Urinary bladder (tissue), 3 donors: ENCODE measurements at regions not wholly inside any gene's neighbourhood (a gene's known extent, or its start where the extent isn't known, plus 50 kb on each side); places are given as distances from the start of the nearest gene placed in this dataset.

Experiments
- DNase-seq: peaks from one replicate; pipeline ENCODE4 v3.0.0-alpha.2; 2015; ENCODE audit errors: extremely low spot score
- H3K27ac ChIP-seq: one replicate; pipeline ENCODE4 v1.5.1; 2013; ENCODE audit warnings: low read depth, mild to moderate bottlenecking, moderate library complexity
- H3K36me3 ChIP-seq: one replicate; pipeline ENCODE4 v1.6.1; 2013; ENCODE audit warnings: mild to moderate bottlenecking, moderate library complexity; ENCODE audit not compliant: insufficient read depth
- H3K4me1 ChIP-seq: one replicate; pipeline ENCODE4 v1.6.1; 2013; ENCODE audit warnings: mild to moderate bottlenecking, moderate library complexity; ENCODE audit not compliant: insufficient read depth
- H3K4me3 ChIP-seq: one replicate; pipeline ENCODE4 v1.5.1; 2013; ENCODE audit warnings: low read depth, low read length
- WGBS: extraction: QIAGEN DNeasy Blood & Tissue Kit; methylation state at CpG from one replicate; pipeline ENCODE4 v1.1.7; 2013; 5-methylcytosine and 5-hydroxymethylcytosine counted together
- donor health status: healthy with polysubstance abuse.
- donor health status: healthy.

DNA sequence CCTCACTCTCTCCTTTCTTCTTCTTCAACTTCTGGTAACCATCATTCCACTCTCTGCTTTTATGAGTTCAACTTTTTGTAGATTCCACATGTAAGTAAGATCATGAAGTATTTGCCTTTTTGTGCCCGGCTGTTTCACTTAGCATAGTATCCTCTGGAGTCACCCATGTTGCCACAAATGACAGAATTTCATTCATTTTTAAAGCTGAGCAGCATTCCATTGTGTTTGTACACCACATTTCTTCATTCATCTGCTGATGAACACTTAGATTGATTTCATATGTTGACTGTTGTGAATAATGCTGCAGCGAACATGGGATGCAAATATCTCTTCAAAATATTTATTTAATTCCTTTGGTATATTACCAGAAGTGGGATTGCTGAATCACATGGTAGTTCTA is 133.6 kb upstream of the ERBB4 start:
- 83% methylated on average over 2 of the region's 2 CpGs for WGBS
- Histone ChIP-seq H3K4me1 (no peaks in the 10 kb centered on the region), H3K27ac (no peak overlapping the region), H3K36me3 (no peaks in the 10 kb centered on the region), H3K4me3 (no peak overlapping the region)
- DNase-seq, result no peak

DNA sequence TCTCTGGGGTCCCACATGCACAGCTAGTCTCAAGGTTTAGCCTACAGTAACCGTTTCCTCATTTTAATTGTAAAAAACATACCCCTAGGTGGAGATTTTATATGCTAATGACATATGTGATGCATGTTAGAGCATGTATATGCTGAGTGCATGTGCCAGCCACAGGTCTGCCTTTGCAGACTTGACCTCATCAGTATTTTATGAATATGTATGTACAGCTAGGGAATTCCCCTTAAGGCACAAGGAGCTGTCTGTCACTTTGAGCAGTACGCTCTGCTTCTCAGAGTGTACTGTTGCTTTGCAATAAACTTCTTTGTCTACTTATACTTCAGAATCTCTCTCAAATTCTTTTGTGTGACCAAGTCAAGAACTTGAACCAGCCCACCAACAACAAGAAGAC is 131.2 kb upstream of the ERBB4 start:
- WGBS, result 60% methylated on average over 2 of the region's 2 CpGs
- no peaks in the 10 kb centered on the region for H3K36me3 ChIP-seq
- no peak for DNase-seq
- no peaks in the 10 kb centered on the region for H3K4me1 ChIP-seq
- no peak overlapping the region for H3K4me3 ChIP-seq
- no peak overlapping the region for H3K27ac ChIP-seq

- no peaks in the 10 kb centered on the region for H3K4me1 ChIP-seq
- no peak for DNase-seq
- H3K27ac ChIP-seq, result no peak overlapping the region
- H3K36me3 ChIP-seq, result no peaks in the 10 kb centered on the region
- H3K4me3 ChIP-seq, result no peak overlapping the region
Measured at GRCh38 chr2:212667751-212668316, 129.2 kb upstream of the ERBB4 start.

GRCh38 chr2:212665948-212666347 is 127.3 kb upstream of the ERBB4 start:
- Histone ChIP-seq H3K27ac (no peak overlapping the region), H3K36me3 (no peaks in the 10 kb centered on the region), H3K4me1 (no peaks in the 10 kb centered on the region), H3K4me3 (no peak overlapping the region)
- no peak for DNase-seq
- 84% methylated on average over 1 of the region's 1 CpG for WGBS

DNA sequence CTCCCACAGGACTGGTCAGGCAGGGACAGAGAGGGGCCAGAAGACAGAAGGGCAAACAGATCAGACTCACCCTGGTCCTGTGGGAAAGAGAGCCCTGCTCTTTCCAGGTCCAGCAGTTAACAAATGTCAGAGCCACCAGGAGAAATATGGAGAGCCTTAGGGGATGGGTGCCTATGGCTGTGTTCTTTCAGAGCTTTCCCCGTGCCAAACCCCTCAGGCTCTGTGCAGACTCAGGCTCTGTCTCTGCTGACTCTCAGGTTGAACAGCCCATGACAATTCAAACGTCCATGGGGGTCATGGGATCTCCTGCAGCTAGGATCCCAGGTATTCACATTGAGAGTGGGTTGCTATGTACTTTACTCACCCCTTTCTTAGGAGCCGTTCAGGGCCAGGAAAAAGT is 120.8 kb upstream of the ERBB4 start:
- WGBS, result 61% methylated on average over 3 of the region's 3 CpGs
- H3K4me1 ChIP-seq, result no peaks in the 10 kb centered on the region
- no peak for DNase-seq
- H3K4me3 ChIP-seq, result no peak overlapping the region
- H3K36me3 ChIP-seq, result no peaks in the 10 kb centered on the region
- no peak overlapping the region for H3K27ac ChIP-seq

DNA sequence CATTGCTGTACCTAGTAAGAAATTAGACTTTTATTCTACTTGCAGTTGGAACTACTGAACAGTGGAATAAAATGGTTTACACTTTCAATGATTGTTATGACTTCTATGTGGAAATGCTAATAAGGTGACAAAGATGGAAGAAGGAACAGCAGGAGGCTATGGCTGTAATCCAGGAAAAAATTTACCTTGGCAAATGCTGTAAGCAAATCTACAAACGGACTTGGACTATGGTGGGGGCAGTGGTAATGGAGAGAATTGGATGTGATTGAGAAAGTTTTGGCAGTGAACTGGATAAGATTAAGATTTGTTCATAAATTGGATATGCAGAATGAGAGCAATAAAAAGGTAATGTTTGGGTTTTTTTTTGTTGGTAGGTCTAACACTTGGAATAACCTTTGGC is 111.0 kb upstream of the ERBB4 start:
- H3K27ac ChIP-seq, result no peak overlapping the region
- H3K4me3 ChIP-seq, result no peak overlapping the region
- no peaks in the 10 kb centered on the region for H3K4me1 ChIP-seq
- 36% methylated on average over 1 of the region's 1 CpG for WGBS
- DNase-seq, result no peak
- H3K36me3 ChIP-seq, result no peaks in the 10 kb centered on the region

DNA sequence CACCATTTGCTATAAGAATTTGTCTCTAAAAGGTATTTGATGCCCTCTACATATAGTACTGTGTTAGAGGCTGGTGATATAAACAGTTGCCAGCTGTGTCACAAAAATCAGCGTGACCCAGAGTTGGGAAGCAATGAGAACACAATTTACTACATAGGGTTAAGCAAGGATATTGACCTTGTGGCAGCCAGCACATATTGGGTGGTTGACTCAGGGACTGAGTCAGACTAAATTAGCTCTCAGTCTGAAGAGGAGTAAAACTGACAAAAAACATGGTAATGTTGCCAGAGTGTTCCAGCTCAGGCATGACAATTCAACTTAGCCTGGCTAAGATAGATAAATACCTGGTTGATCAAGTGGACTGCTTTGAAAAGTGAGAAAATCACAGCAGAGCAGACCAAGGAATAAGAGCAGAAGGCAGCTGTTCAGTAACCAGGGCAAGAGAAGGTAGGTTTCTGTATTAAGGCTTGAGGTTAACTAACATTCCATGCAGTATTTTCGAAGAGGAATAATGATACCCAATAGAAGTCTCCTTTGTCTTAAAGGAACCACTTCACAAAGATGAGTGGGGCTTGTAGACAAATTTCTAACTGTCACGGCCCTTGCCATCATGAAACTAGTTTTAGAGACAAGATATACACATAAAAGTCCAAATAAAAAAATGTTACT is 108.2 kb upstream of the ERBB4 start:
- H3K27ac ChIP-seq, result no peak overlapping the region
- DNase-seq, result no peak
- H3K36me3 ChIP-seq, result no peaks in the 10 kb centered on the region
- WGBS, result 55% methylated on average over 3 of the region's 3 CpGs
- H3K4me3 ChIP-seq, result no peak overlapping the region
- H3K4me1 ChIP-seq, result no peaks in the 10 kb centered on the region

- Histone ChIP-seq H3K4me1 (no peaks in the 10 kb centered on the region), H3K27ac (no peak overlapping the region), H3K4me3 (no peak overlapping the region), H3K36me3 (no peaks in the 10 kb centered on the region)
- no peak for DNase-seq
- WGBS, result 67% methylated on average over 3 of the region's 3 CpGs
Measured at GRCh38 chr2:212644195-212644837, 105.7 kb upstream of the ERBB4 start.

- WGBS, result 79% methylated on average over 1 of the region's 1 CpG
- Histone ChIP-seq H3K4me1 (no peaks in the 10 kb centered on the region), H3K36me3 (no peaks in the 10 kb centered on the region), H3K27ac (no peak overlapping the region), H3K4me3 (no peak overlapping the region)
- no peak for DNase-seq
Measured at GRCh38 chr2:212640428-212640827, 101.8 kb upstream of the ERBB4 start.

DNA sequence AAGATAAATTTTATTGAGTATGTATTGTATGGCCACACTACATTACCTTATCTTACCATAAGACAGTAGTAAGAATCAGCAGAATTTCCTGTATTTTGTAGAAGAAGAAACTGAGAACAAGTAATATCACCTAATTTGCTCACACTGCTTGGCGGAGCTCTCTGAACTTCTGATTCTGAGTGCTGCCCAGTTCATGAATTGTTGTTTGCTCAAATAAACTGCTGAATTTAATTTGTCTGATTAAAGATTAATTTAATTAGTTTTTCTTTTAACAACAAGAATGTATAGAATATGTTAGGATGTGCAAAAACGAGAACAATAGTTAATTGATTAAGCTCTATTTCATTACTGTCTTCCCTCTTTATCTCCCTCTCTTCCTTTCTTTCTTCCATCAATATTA is 100.1 kb upstream of the ERBB4 start:
- DNase-seq, result no peak
- Histone ChIP-seq H3K4me3 (no peak overlapping the region), H3K4me1 (no peaks in the 10 kb centered on the region), H3K27ac (no peak overlapping the region), H3K36me3 (no peaks in the 10 kb centered on the region)
- 81% methylated on average over 2 of the region's 2 CpGs for WGBS

GRCh38 chr2:212628586-212628985 is 90.0 kb upstream of the ERBB4 start:
- 79% methylated on average over 1 of the region's 1 CpG for WGBS
- no peak for DNase-seq
- no peak overlapping the region for H3K4me3 ChIP-seq
- H3K4me1 ChIP-seq, result no peaks in the 10 kb centered on the region
- H3K27ac ChIP-seq, result no peak overlapping the region
- H3K36me3 ChIP-seq, result no peaks in the 10 kb centered on the region

DNA sequence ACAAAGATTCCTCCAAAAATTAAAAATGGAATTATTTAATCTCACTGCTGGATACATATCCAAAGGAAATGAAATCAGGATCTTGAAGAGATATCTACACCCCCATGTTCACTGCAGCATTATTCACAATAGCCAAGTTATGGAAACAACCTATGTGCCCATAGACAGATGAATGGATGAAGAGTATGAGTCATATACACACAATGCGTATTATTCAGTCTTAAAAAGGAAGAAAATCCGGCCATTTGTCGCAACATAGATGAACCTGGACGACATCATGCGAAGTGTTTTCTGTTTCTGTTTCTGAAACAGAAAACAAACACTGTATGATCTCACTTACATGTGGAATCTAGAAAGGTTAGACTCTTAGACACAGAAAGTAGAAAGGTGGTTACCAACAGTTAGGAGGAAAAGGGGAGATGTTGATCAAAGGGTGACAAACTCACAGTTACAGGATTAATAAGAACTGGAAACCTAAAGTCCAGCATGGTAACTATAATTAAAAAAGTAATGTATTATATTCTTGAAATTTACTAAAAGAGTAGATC is 87.8 kb upstream of the ERBB4 start:
- no peak overlapping the region for H3K4me3 ChIP-seq
- 94% methylated on average over 5 of the region's 5 CpGs for WGBS
- no peaks in the 10 kb centered on the region for H3K36me3 ChIP-seq
- H3K4me1 ChIP-seq, result no peaks in the 10 kb centered on the region
- no peak overlapping the region for H3K27ac ChIP-seq
- no peak for DNase-seq

DNA sequence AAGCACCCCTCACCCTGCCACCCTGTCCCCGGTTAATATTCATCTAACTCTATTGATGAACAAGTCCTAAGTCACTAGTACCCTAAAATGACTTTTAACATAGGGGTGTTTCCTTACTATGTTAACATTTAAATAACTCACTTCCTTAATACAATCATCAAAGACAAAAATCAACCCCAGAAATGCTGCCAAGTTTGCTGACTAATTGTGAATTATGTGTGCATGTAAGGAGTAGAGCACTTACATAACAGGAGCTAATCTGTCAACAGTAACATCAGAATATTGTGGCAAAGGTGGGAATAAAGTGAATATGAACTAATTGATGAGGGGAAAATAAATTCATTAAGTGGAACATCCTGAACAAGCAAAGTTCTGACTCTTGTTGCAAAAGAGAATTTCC is 81.4 kb upstream of the ERBB4 start:
- H3K27ac ChIP-seq, result no peak overlapping the region
- no peak overlapping the region for H3K4me3 ChIP-seq
- WGBS, result 93% methylated on average over 1 of the region's 1 CpG
- H3K36me3 ChIP-seq, result no peaks in the 10 kb centered on the region
- peaks cover 3% of the 10 kb centered on the region for H3K4me1 ChIP-seq
- no peak for DNase-seq

DNA sequence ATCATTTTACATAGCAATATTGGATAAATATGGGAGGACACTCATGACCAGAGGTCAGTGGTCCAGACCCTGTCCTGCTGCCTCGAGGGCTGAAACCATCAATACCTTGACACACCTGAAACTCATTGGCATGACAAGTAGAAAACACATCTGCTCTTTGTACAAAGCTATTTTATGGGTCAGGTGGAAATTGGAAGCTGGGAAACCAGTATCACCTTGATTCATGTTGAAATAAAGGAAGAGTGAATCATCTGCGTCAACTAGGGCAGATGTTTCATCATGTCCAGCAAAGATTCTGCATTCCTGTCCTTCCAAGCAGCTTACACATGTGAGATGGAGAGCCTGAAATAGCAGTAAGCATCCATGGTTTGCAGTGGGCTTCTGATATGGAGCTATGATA is 80.0 kb upstream of the ERBB4 start:
- peaks cover 3% of the 10 kb centered on the region for H3K4me1 ChIP-seq
- no peak for DNase-seq
- H3K4me3 ChIP-seq, result no peak overlapping the region
- H3K27ac ChIP-seq, result no peak overlapping the region
- no peaks in the 10 kb centered on the region for H3K36me3 ChIP-seq
- WGBS, result 74% methylated on average over 2 of the region's 2 CpGs
